ENCODE measurements at regions not wholly inside any gene's neighbourhood (a gene's known extent, or its start where the extent isn't known, plus 50 kb on each side); places are given as distances from the start of the nearest gene placed in this dataset.
"Not testable (repeated sequence)": the region's sequence is repeated elsewhere in the genome, so short reads cannot be mapped to it uniquely, and the experiment has no call there.

DNA sequence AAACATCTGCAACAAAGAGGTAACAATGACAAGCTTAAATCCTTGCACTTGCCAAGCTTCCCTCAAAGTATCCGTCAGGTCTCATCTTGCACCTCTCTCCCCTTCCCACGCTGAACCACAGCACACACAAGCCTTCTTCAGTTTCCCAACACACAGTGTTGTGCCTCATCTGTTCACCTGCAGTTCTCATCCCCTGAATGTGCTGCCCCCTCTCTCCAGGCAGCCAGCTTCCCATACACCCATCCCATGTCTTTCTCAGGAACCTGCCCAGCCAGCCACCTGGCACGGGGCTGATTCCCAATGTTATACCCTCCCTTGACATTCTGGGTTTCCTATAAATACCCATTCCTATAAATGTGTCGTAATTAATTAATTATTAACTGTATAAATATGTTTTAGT, 314.8 kb downstream of the PRELID2 start:
- no peak for ATAC-seq
- TF ChIP-seq ZNF8 (CRISPR knock-in tag; IDR thresholded peaks at IDR 0.05) (no peak), ZFP30 (CRISPR knock-in tag; IDR thresholded peaks at IDR 0.05) (no peak), TCF4 (CRISPR knock-in tag; IDR thresholded peaks at IDR 0.05; ENCODE audit: borderline replicate concordance) (no peak), GLIS3 (CRISPR knock-in tag; IDR thresholded peaks at IDR 0.05) (no peak), ZNF70 (CRISPR knock-in tag; IDR thresholded peaks at IDR 0.05) (no peak), ESRRG (CRISPR knock-in tag; IDR thresholded peaks at IDR 0.05) (no peak), CSDC2 (CRISPR knock-in tag; IDR thresholded peaks at IDR 0.05) (no peak), SNAI2 (CRISPR knock-in tag; IDR thresholded peaks at IDR 0.05) (no peak), ISL1 (CRISPR knock-in tag; IDR thresholded peaks at IDR 0.05) (no peak), TOX (CRISPR knock-in tag; IDR thresholded peaks at IDR 0.05; ENCODE audit: borderline replicate concordance) (no peak), RARB (CRISPR knock-in tag; IDR thresholded peaks at IDR 0.05) (no peak), ARNTL (CRISPR knock-in tag; IDR thresholded peaks at IDR 0.05; ENCODE audit: borderline replicate concordance, low read depth) (no peak), BACH2 (CRISPR knock-in tag; IDR thresholded peaks at IDR 0.05; ENCODE audit: borderline replicate concordance) (no peak), ZNF565 (CRISPR knock-in tag; conservative IDR thresholded peaks at IDR 0.05; ENCODE audit: low read depth) (no peak), PPARA (CRISPR knock-in tag; IDR thresholded peaks at IDR 0.05; ENCODE audit: borderline replicate concordance) (no peak)
- TF ChIP-seq, protein P1, sequence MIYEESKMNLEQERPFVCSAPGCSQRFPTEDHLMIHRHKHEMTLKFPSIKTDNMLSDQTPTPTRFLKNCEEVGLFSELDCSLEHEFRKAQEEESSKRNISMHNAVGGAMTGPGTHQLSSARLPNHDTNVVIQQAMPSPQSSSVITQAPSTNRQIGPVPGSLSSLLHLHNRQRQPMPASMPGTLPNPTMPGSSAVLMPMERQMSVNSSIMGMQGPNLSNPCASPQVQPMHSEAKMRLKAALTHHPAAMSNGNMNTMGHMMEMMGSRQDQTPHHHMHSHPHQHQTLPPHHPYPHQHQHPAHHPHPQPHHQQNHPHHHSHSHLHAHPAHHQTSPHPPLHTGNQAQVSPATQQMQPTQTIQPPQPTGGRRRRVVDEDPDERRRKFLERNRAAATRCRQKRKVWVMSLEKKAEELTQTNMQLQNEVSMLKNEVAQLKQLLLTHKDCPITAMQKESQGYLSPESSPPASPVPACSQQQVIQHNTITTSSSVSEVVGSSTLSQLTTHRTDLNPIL (CRISPR knock-in tag; IDR thresholded peaks at IDR 0.05; ENCODE audit: low read depth): no peak
- TF ChIP-seq, protein P2, sequence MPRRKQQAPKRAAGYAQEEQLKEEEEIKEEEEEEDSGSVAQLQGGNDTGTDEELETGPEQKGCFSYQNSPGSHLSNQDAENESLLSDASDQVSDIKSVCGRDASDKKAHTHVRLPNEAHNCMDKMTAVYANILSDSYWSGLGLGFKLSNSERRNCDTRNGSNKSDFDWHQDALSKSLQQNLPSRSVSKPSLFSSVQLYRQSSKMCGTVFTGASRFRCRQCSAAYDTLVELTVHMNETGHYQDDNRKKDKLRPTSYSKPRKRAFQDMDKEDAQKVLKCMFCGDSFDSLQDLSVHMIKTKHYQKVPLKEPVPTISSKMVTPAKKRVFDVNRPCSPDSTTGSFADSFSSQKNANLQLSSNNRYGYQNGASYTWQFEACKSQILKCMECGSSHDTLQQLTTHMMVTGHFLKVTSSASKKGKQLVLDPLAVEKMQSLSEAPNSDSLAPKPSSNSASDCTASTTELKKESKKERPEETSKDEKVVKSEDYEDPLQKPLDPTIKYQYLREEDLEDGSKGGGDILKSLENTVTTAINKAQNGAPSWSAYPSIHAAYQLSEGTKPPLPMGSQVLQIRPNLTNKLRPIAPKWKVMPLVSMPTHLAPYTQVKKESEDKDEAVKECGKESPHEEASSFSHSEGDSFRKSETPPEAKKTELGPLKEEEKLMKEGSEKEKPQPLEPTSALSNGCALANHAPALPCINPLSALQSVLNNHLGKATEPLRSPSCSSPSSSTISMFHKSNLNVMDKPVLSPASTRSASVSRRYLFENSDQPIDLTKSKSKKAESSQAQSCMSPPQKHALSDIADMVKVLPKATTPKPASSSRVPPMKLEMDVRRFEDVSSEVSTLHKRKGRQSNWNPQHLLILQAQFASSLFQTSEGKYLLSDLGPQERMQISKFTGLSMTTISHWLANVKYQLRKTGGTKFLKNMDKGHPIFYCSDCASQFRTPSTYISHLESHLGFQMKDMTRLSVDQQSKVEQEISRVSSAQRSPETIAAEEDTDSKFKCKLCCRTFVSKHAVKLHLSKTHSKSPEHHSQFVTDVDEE (CRISPR knock-in tag; IDR thresholded peaks at IDR 0.05): no peak
- TF ChIP-seq, protein P3, sequence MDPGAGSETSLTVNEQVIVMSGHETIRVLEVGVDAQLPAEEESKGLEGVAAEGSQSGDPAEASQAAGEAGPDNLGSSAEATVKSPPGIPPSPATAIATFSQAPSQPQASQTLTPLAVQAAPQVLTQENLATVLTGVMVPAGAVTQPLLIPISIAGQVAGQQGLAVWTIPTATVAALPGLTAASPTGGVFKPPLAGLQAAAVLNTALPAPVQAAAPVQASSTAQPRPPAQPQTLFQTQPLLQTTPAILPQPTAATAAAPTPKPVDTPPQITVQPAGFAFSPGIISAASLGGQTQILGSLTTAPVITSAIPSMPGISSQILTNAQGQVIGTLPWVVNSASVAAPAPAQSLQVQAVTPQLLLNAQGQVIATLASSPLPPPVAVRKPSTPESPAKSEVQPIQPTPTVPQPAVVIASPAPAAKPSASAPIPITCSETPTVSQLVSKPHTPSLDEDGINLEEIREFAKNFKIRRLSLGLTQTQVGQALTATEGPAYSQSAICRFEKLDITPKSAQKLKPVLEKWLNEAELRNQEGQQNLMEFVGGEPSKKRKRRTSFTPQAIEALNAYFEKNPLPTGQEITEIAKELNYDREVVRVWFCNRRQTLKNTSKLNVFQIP (CRISPR knock-in tag; IDR thresholded peaks at IDR 0.05; ENCODE audit: borderline replicate concordance, low read depth): no peak
- TF ChIP-seq, protein P4, sequence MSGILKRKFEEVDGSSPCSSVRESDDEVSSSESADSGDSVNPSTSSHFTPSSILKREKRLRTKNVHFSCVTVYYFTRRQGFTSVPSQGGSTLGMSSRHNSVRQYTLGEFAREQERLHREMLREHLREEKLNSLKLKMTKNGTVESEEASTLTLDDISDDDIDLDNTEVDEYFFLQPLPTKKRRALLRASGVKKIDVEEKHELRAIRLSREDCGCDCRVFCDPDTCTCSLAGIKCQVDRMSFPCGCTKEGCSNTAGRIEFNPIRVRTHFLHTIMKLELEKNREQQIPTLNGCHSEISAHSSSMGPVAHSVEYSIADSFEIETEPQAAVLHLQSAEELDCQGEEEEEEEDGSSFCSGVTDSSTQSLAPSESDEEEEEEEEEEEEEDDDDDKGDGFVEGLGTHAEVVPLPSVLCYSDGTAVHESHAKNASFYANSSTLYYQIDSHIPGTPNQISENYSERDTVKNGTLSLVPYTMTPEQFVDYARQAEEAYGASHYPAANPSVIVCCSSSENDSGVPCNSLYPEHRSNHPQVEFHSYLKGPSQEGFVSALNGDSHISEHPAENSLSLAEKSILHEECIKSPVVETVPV (CRISPR knock-in tag; IDR thresholded peaks at IDR 0.05): no peak
- TF ChIP-seq, protein P5, sequence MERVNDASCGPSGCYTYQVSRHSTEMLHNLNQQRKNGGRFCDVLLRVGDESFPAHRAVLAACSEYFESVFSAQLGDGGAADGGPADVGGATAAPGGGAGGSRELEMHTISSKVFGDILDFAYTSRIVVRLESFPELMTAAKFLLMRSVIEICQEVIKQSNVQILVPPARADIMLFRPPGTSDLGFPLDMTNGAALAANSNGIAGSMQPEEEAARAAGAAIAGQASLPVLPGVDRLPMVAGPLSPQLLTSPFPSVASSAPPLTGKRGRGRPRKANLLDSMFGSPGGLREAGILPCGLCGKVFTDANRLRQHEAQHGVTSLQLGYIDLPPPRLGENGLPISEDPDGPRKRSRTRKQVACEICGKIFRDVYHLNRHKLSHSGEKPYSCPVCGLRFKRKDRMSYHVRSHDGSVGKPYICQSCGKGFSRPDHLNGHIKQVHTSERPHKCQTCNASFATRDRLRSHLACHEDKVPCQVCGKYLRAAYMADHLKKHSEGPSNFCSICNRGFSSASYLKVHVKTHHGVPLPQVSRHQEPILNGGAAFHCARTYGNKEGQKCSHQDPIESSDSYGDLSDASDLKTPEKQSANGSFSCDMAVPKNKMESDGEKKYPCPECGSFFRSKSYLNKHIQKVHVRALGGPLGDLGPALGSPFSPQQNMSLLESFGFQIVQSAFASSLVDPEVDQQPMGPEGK (CRISPR knock-in tag; IDR thresholded peaks at IDR 0.05; ENCODE audit: borderline replicate concordance): no peak

DNA sequence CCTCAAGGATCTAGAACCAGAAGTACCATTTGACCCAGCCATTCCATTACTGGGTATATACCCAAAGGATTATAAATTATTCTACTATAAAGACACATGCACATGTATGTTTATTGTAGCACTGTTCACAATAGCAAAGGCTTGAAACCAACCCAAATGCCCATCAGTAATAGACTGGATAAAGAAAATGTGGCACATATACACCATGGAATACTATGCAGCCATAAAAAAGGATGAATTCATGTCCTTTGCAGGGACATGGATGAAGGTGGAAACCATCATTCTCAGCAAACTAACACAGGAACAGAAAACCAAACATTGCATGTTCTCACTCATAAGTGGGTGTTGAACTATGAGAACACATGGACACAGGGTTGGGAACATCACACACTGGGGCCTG, 317.6 kb downstream of the PRELID2 start:
- not testable (repeated sequence) for ATAC-seq

DNA sequence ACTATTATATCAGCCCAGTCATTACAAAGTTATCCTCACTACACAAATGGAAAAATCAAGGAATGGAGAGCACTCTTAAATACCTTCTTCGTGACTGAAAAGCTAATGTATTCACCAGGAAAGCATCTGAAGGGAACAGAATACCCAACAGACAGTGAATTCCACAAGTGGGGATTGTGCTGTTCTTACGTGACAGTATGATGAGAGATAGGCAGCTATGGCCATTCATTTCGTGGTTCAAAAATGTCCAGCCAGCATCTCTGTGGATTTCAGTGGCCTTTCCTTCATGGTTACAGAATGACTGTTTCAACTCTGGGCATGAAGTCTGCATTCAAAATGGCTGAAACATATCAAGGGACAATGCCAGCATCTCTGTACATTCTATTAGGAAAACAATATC, 323.8 kb downstream of the PRELID2 start:
- TF ChIP-seq ZNF565 (CRISPR knock-in tag; conservative IDR thresholded peaks at IDR 0.05; ENCODE audit: low read depth) (no peak), TOX (CRISPR knock-in tag; IDR thresholded peaks at IDR 0.05; ENCODE audit: borderline replicate concordance) (no peak), ZNF8 (CRISPR knock-in tag; IDR thresholded peaks at IDR 0.05) (no peak), ZFP3 (CRISPR knock-in tag; IDR thresholded peaks at IDR 0.05) (no peak), ISL1 (CRISPR knock-in tag; IDR thresholded peaks at IDR 0.05) (no peak), PPARA (CRISPR knock-in tag; IDR thresholded peaks at IDR 0.05; ENCODE audit: borderline replicate concordance) (no peak), ZNF70 (CRISPR knock-in tag; IDR thresholded peaks at IDR 0.05) (no peak), ZC3H10 (CRISPR knock-in tag; IDR thresholded peaks at IDR 0.05) (no peak), SNAI2 (CRISPR knock-in tag; IDR thresholded peaks at IDR 0.05) (no peak)
- TF ChIP-seq, protein P5 (CRISPR knock-in tag; IDR thresholded peaks at IDR 0.05; ENCODE audit: borderline replicate concordance): no peak
- TF ChIP-seq, protein P3 (CRISPR knock-in tag; IDR thresholded peaks at IDR 0.05; ENCODE audit: borderline replicate concordance, low read depth): no peak
- no peak for ATAC-seq
